Endodermal cell (in vitro differentiated cells): ENCODE measurements at regions not wholly inside any gene's neighbourhood (a gene's known extent, or its start where the extent isn't known, plus 50 kb on each side); places are given as distances from the start of the nearest gene placed in this dataset.

Experiments used
- DNase-seq: peaks from one replicate; pipeline ENCODE4 v3.0.0-alpha.2; 2017
- H3K27ac ChIP-seq: 2 replicates; pipeline ENCODE4 v1.5.1; 2013; ENCODE audit warnings: mild to moderate bottlenecking, low read depth, low read length, moderate library complexity
- H3K27me3 ChIP-seq: 2 replicates; pipeline ENCODE4 v1.6.1; 2013; ENCODE audit warnings: mild to moderate bottlenecking, low read length, moderate library complexity; ENCODE audit not compliant: insufficient read depth, control insufficient read depth, poor library complexity, severe bottlenecking
- H3K36me3 ChIP-seq: 2 replicates; pipeline ENCODE4 v1.7.0; 2013; ENCODE audit warnings: mild to moderate bottlenecking, low read length, moderate library complexity; ENCODE audit not compliant: control insufficient read depth, insufficient read depth
- H3K4me1 ChIP-seq: one replicate; pipeline ENCODE4 v1.7.0; 2013; ENCODE audit warnings: low read length; ENCODE audit not compliant: control insufficient read depth, insufficient read depth
- H3K4me3 ChIP-seq: 2 replicates; pipeline ENCODE4 v1.5.1; 2013; ENCODE audit warnings: mild to moderate bottlenecking, low read length, moderate library complexity
- H3K9ac ChIP-seq: 2 replicates; pipeline ENCODE4 v1.6.1; 2013; ENCODE audit warnings: mild to moderate bottlenecking, low read length, moderate library complexity; ENCODE audit not compliant: poor library complexity, severe bottlenecking; ENCODE audit errors: extremely low read depth
- H3K9me3 ChIP-seq: 2 replicates; pipeline ENCODE4 v1.6.1; 2013; ENCODE audit warnings: mild to moderate bottlenecking, low read length, moderate library complexity; ENCODE audit not compliant: control insufficient read depth
- H3K27ac Mint-ChIP-seq: 2 replicates; pipeline ENCODE4 v1.8.0; 2020; ENCODE audit warnings: mixed read lengths
- H3K27me3 Mint-ChIP-seq: 2 replicates; pipeline ENCODE4 v1.8.0; 2021; ENCODE audit warnings: mild to moderate bottlenecking, mixed read lengths; ENCODE audit not compliant: insufficient read depth
- H3K36me3 Mint-ChIP-seq: 2 replicates; pipeline ENCODE4 v1.8.0; 2020; ENCODE audit warnings: low read depth, mixed read lengths
- H3K4me1 Mint-ChIP-seq: 2 replicates; pipeline ENCODE4 v1.8.0; 2020; ENCODE audit warnings: mixed read lengths
- H3K4me3 Mint-ChIP-seq: 2 replicates; pipeline ENCODE4 v1.8.0; 2020; ENCODE audit warnings: mild to moderate bottlenecking, moderate library complexity, mixed read lengths
- H3K9me3 Mint-ChIP-seq: 2 replicates; pipeline ENCODE4 v1.8.0; 2020; ENCODE audit warnings: mild to moderate bottlenecking, mixed read lengths
- CTCF ChIP-seq: fragments of 200-600 bp; sonication (generic); conservative IDR thresholded peaks from 2 replicates; pipeline ENCODE4 v1.5.0; 2021; ENCODE audit warnings: antibody characterized with exemption, mild to moderate bottlenecking
- WGBS, 2 experiments: methylation state at CpG; one replicate each; pipeline versions ENCODE4 v1.1.5 to v1.1.7; 2013; ENCODE audit warnings: missing lambda C conversion rate in 2 of 2, mixed read lengths in 1 of 2; ENCODE audit not compliant: insufficient coverage in 1 of 2, insufficient read length in 1 of 2; 5-methylcytosine and 5-hydroxymethylcytosine counted together

- Mint-ChIP-seq H3K4me3 (no peak overlapping the region), H3K9me3 (no peaks in the 10 kb centered on the region), H3K4me1 (peaks cover 6% of the 10 kb centered on the region), H3K27me3 (no peaks in the 10 kb centered on the region), H3K27ac (no peak overlapping the region), H3K36me3 (no peaks in the 10 kb centered on the region)
- TF ChIP-seq CTCF: no peak
- H3K27me3 ChIP-seq: no peaks in the 10 kb centered on the region
- DNase-seq: no peak
- H3K4me3 ChIP-seq: no peak overlapping the region
- H3K4me1 ChIP-seq: no peaks in the 10 kb centered on the region
- no peaks in the 10 kb centered on the region for H3K36me3 ChIP-seq
- no peak overlapping the region for H3K27ac ChIP-seq
- no peak overlapping the region for H3K9ac ChIP-seq
- H3K9me3 ChIP-seq: no peaks in the 10 kb centered on the region
These were observed 437.2 kb upstream of the TECRL start for GRCh38 chr4:64846417-64846816.

GRCh38 chr4:64829749-64830148, 420.5 kb upstream of the TECRL start:
- H3K4me1 Mint-ChIP-seq: no peaks in the 10 kb centered on the region
- Histone ChIP-seq H3K9me3 (no peaks in the 10 kb centered on the region), H3K4me3 (no peak overlapping the region), H3K27ac (no peak overlapping the region), H3K27me3 (no peaks in the 10 kb centered on the region), H3K4me1 (no peaks in the 10 kb centered on the region), H3K9ac (no peak overlapping the region), H3K36me3 (no peaks in the 10 kb centered on the region)
- no peaks in the 10 kb centered on the region for H3K27me3 Mint-ChIP-seq
- H3K36me3 Mint-ChIP-seq: no peaks in the 10 kb centered on the region
- no peak overlapping the region for H3K4me3 Mint-ChIP-seq
- no peak for DNase-seq
- H3K9me3 Mint-ChIP-seq: no peaks in the 10 kb centered on the region
- H3K27ac Mint-ChIP-seq: no peak overlapping the region
- no peak for TF ChIP-seq CTCF

- no peak for TF ChIP-seq CTCF
- no peak overlapping the region for H3K27ac ChIP-seq
- Mint-ChIP-seq H3K36me3 (no peaks in the 10 kb centered on the region), H3K27ac (no peak overlapping the region), H3K9me3 (no peaks in the 10 kb centered on the region), H3K4me3 (no peak overlapping the region), H3K27me3 (no peaks in the 10 kb centered on the region), H3K4me1 (peaks cover 3% of the 10 kb centered on the region)
- DNase-seq: no peak
- no peak overlapping the region for H3K9ac ChIP-seq
- H3K4me3 ChIP-seq: no peak overlapping the region
- no peaks in the 10 kb centered on the region for H3K27me3 ChIP-seq
- 86 to 100% methylated on average over 1 of the region's 1 CpG for WGBS, 2 experiments
- H3K9me3 ChIP-seq: no peaks in the 10 kb centered on the region
- H3K4me1 ChIP-seq: no peaks in the 10 kb centered on the region
- H3K36me3 ChIP-seq: no peaks in the 10 kb centered on the region
These were observed 415.3 kb upstream of the TECRL start for GRCh38 chr4:64824591-64824990.
